Sigmoid colon (tissue), 6 donors: ENCODE measurements at regions not wholly inside any gene's neighbourhood (a gene's known extent, or its start where the extent isn't known, plus 50 kb on each side); places are given as distances from the start of the nearest gene placed in this dataset.

Experiments used
- DNase-seq: peaks from one replicate; pipeline ENCODE4 v3.0.0-alpha.2; 2019
- H3K27ac ChIP-seq, 4 donors: fragments of 200-600 bp; sonication (generic); one replicate each; pipeline ENCODE4 v1.5.1; 2016 to 2019; ENCODE audit warnings: mild to moderate bottlenecking in 1 of 4
- H3K27me3 ChIP-seq, 3 donors: fragments of 200-600 bp; sonication (generic); one replicate each; pipeline ENCODE4 v1.5.1; 2019; ENCODE audit warnings: mild to moderate bottlenecking in 1 of 3
- H3K36me3 ChIP-seq, 4 donors: fragments of 200-600 bp; sonication (generic); one replicate each; pipeline ENCODE4 v1.5.1; 2016 to 2019
- H3K4me1 ChIP-seq, 4 donors: fragments of 200-600 bp; sonication (generic); one replicate each; pipeline ENCODE4 v1.5.1; 2017 to 2019
- H3K4me3 ChIP-seq, 4 donors: fragments of 200-600 bp; sonication (generic); one replicate each; pipeline ENCODE4 v1.5.1; 2017 to 2019; ENCODE audit warnings: mild to moderate bottlenecking in 2 of 4, moderate library complexity in 1 of 4
- H3K9me3 ChIP-seq, 4 donors: fragments of 200-600 bp in 3 of 4; sonication (generic) in 3 of 4; one replicate each; pipeline versions ENCODE4 v1.5.1 to v1.6.1; 2013 to 2019
- EP300 ChIP-seq, 4 donors: sonication (generic); formaldehyde crosslinking; IDR thresholded peaks; one replicate each; pipeline ENCODE4 v1.6.1; 2017; ENCODE audit warnings: antibody characterized with exemption in 4 of 4
- POLR2A ChIP-seq, 2 donors: fragments of 450-650 bp; IDR thresholded peaks; one replicate each; pipeline ENCODE4 v1.6.1; 2016; ENCODE audit warnings: antibody characterized with exemption in 2 of 2, mild to moderate bottlenecking in 2 of 2, moderate library complexity in 2 of 2
- POLR2AphosphoS5 ChIP-seq, 4 donors: sonication (generic); formaldehyde crosslinking; IDR thresholded peaks; one replicate each; pipeline ENCODE4 v1.6.1; 2017; ENCODE audit warnings: antibody characterized with exemption in 4 of 4
- WGBS, 2 donors: extraction: QIAGEN DNeasy Blood & Tissue Kit; methylation state at CpG; one replicate each; pipeline ENCODE4 v1.1.7; 2013; 5-methylcytosine and 5-hydroxymethylcytosine counted together
- intact Hi-C: fragments of 100-400 bp; cut with DNase I; formaldehyde crosslinking; loops from one replicate; pipeline ENCODE4 v1.15.1; 2023
- TF ChIP-seq, protein P1 (sequence below), 4 experiments: fragments of 450-650 bp in 3 of 4; fragments of 200-600 bp in 1 of 4; IDR thresholded peaks; one replicate each; pipeline ENCODE4 v1.5.1; 2016 to 2019; ENCODE audit warnings: antibody characterized with exemption in 4 of 4, mild to moderate bottlenecking in 3 of 4, moderate library complexity in 2 of 4
- donor health status: healthy with polysubstance abuse.
- donor health status: healthy.

DNA sequence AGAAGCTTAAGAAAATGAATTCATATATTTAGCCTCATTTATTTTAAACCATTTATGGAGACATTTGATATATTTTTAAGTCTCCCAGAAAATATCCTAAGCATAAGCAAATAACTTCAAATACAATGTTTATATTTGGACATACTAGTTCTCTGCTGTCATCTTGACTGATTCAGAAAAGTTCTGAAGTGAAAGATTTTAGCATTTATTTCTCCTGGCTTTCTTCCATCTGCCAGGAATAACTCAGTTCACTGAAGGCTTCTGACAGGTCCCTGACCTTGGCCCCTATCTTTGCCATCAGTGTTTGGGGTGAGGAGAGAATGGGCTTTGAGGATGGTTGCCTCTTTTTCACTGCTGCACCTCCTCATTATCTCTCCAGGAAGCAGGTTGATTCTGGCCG is 115.7 kb downstream of the SLIT2 start:
- 51 to 59% methylated on average over 1 of the region's 1 CpG for WGBS, 2 donors
- TF ChIP-seq POLR2A (IDR thresholded peaks at IDR 0.05) = no peak
- TF ChIP-seq POLR2AphosphoS5 (IDR thresholded peaks at IDR 0.05) = no peak
- TF ChIP-seq, protein P1, sequence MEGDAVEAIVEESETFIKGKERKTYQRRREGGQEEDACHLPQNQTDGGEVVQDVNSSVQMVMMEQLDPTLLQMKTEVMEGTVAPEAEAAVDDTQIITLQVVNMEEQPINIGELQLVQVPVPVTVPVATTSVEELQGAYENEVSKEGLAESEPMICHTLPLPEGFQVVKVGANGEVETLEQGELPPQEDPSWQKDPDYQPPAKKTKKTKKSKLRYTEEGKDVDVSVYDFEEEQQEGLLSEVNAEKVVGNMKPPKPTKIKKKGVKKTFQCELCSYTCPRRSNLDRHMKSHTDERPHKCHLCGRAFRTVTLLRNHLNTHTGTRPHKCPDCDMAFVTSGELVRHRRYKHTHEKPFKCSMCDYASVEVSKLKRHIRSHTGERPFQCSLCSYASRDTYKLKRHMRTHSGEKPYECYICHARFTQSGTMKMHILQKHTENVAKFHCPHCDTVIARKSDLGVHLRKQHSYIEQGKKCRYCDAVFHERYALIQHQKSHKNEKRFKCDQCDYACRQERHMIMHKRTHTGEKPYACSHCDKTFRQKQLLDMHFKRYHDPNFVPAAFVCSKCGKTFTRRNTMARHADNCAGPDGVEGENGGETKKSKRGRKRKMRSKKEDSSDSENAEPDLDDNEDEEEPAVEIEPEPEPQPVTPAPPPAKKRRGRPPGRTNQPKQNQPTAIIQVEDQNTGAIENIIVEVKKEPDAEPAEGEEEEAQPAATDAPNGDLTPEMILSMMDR (IDR thresholded peaks at IDR 0.05) = no peak
- no peak for TF ChIP-seq EP300 (IDR thresholded peaks at IDR 0.05)
- H3K4me3 ChIP-seq = no peak overlapping the region
- H3K27me3 ChIP-seq = no peaks in the 10 kb centered on the region
- no peaks in the 10 kb centered on the region for H3K9me3 ChIP-seq
- no peak overlapping the region for H3K27ac ChIP-seq
- intact Hi-C loops = no loop called here
- H3K4me1 ChIP-seq = no peaks in the 10 kb centered on the region
- H3K36me3 ChIP-seq = no peaks in the 10 kb centered on the region
- no peak for DNase-seq

DNA sequence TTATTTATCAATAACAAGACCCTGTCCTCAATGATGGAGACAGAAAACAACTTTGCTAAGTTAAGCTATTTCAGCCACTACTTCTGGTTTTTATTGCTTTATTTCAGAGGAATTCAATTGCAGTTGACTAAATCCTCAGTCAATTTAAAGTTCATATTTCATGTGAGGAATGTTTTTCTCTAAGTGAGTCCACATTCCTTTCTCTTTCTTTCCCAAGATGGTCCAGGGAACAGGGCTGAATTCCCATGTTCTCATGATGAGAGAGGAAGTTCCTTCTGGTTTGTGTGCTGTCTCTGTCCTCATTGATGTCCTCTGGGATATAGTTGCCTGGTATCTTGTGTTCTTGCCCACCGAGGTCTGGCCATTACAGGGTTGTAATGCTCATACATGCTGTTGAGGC is 117.2 kb downstream of the SLIT2 start:
- Histone ChIP-seq H3K4me1 (no peaks in the 10 kb centered on the region), H3K27ac (peak overlapping the region in 1 of 4 donors; percentile 9), H3K4me3 (no peak overlapping the region), H3K36me3 (no peaks in the 10 kb centered on the region), H3K27me3 (no peaks in the 10 kb centered on the region), H3K9me3 (no peaks in the 10 kb centered on the region)
- no peak for DNase-seq
- TF ChIP-seq POLR2A (IDR thresholded peaks at IDR 0.05) (no peak), POLR2AphosphoS5 (IDR thresholded peaks at IDR 0.05) (no peak), EP300 (IDR thresholded peaks at IDR 0.05) (no peak)
- TF ChIP-seq, protein P1 (IDR thresholded peaks at IDR 0.05) = no peak
- intact Hi-C loops = no loop called here
- 69 to 77% methylated on average over 1 of the region's 1 CpG for WGBS, 2 donors

DNA sequence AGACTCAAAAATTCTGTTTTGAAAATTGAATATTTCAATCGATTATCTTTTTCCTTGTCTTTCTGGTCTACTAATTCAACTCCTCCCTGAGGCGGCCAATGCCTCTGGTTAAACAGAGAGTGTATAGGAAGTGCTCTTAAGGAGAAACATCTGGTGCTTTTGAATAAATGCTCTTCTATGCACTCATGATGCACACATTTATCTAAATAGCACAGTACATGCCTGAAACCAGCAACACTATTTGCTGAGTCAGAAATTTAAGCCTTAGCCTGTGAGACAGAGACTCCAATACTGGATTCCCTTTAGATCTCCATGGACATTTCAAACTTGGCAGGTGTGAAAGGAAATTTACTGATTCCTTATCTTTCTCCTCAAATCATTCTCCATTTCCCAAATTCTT is 118.6 kb downstream of the SLIT2 start:
- intact Hi-C loops = no loop called here
- TF ChIP-seq POLR2AphosphoS5 (IDR thresholded peaks at IDR 0.05) = no peak
- no peak for TF ChIP-seq POLR2A (IDR thresholded peaks at IDR 0.05)
- no peak for TF ChIP-seq EP300 (IDR thresholded peaks at IDR 0.05)
- Histone ChIP-seq H3K27me3 (no peaks in the 10 kb centered on the region), H3K9me3 (no peaks in the 10 kb centered on the region), H3K36me3 (no peaks in the 10 kb centered on the region), H3K4me1 (no peaks in the 10 kb centered on the region), H3K27ac (no peak overlapping the region), H3K4me3 (no peak overlapping the region)
- no peak for DNase-seq
- 85 to 94% methylated on average over 2 of the region's 2 CpGs for WGBS, 2 donors

DNA sequence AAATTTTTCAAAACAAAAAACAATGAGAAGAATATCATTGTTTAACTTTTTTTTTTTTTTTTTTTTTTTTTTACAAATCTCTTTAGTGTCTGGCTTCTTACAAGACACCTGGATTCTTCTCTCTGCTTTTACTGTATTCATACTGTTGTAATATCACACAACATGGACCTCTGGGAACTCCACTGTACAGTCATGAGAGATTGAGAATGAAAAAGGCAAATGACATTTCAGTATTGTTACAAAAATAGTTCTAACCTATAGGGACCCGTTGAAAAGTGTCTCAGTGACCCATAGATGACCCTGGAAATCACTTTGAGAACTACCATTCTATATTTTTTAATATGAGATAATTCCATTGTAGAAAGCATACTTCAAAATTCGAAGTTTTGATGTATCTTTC is 124.4 kb downstream of the SLIT2 start:
- Histone ChIP-seq H3K4me3 (no peak overlapping the region), H3K36me3 (no peaks in the 10 kb centered on the region), H3K4me1 (no peaks in the 10 kb centered on the region), H3K27ac (no peak overlapping the region), H3K27me3 (no peaks in the 10 kb centered on the region), H3K9me3 (no peaks in the 10 kb centered on the region)
- TF ChIP-seq POLR2AphosphoS5 (IDR thresholded peaks at IDR 0.05) (no peak), EP300 (IDR thresholded peaks at IDR 0.05) (no peak), POLR2A (IDR thresholded peaks at IDR 0.05) (no peak)
- TF ChIP-seq, protein P1 (IDR thresholded peaks at IDR 0.05) = no peak
- WGBS, 2 donors = 49 to 66% methylated on average over 2 of the region's 2 CpGs
- intact Hi-C loops = no loop called here
- DNase-seq = no peak

DNA sequence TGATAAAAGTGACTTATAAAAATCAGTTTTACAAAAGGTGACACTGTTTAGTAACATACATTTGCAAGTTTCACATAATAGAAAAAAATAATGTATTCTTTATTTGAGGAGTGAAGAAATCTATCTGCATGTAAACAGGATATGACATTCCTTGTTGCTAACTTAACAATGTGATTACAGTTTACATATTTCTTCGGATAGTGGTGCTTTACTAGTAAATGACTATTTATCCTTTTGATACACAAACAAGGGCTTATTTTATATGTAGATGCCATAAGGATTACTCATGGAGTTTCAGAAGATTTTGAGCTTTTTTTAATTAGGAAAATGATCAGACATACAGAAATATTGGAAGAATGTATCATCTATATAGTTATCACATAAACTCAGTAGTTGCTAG is 126.5 kb downstream of the SLIT2 start:
- TF ChIP-seq, protein P1 (IDR thresholded peaks at IDR 0.05) = no peak
- TF ChIP-seq EP300 (IDR thresholded peaks at IDR 0.05) (no peak), POLR2AphosphoS5 (IDR thresholded peaks at IDR 0.05) (no peak), POLR2A (IDR thresholded peaks at IDR 0.05) (no peak)
- H3K9me3 ChIP-seq = no peaks in the 10 kb centered on the region
- no peaks in the 10 kb centered on the region for H3K4me1 ChIP-seq
- no peak for DNase-seq
- intact Hi-C loops = no loop called here
- H3K36me3 ChIP-seq = no peaks in the 10 kb centered on the region
- H3K4me3 ChIP-seq = no peak overlapping the region
- no peaks in the 10 kb centered on the region for H3K27me3 ChIP-seq
- 55 to 62% methylated on average over 1 of the region's 1 CpG for WGBS, 2 donors
- H3K27ac ChIP-seq = no peak overlapping the region
